K562 (cell line): ENCODE measurements at regions not wholly inside any gene's neighbourhood (a gene's known extent, or its start where the extent isn't known, plus 50 kb on each side); places are given as distances from the start of the nearest gene placed in this dataset.

Experiments used
- ATAC-seq: fragments of 200-7000 bp; cut with Tn5 transposase; 3 replicates; pipeline ENCODE4 v1.9.1; 2020; ENCODE audit warnings: moderate library complexity
- BruUV-seq: library from RNA; stranded (reverse); fragments of 400-500 nt; replicated peaks from 2 replicates; lab custom pipeline; 2021; lab: Mats Ljungman, UMichigan
- CTCF ChIA-PET: fragments of 300-600 bp; formaldehyde crosslinking; extraction: SDS; loops from one replicate; lab custom pipeline; 2021; ENCODE audit warnings: low intra/inter-chr PET ratio; lab: Yijun Ruan, JAX
- POLR2A ChIA-PET: fragments of 300-600, 350-650 bp; sonication (Branson Sonifier 250); formaldehyde crosslinking; extraction: SDS; loops from one replicate; lab custom pipeline; 2021; ENCODE audit warnings: antibody characterized with exemption, inconsistent platforms; lab: Yijun Ruan, JAX
- DNase-seq, 4 experiments: peaks; one replicate each; pipeline versions ENCODE4 v3.0.0 to v3.0.0-alpha.2; 2011 to 2018; ENCODE audit warnings: low spot score in 3 of 4, mixed read lengths in 3 of 4; ENCODE audit errors: extremely low read depth in 1 of 4
- FAIRE-seq: peaks from 2 replicates; lab custom pipeline; 2011; peaks lifted over from hg19 to GRCh38; lab: Jason Lieb, UNC
- H2AFZ ChIP-seq: 2 replicates; pipeline ENCODE4 v1.6.0; 2011; ENCODE audit warnings: low read depth, low read length, control low read depth, inconsistent platforms
- H3K27ac ChIP-seq: fragments of 200-600 bp; 3 replicates; pipeline ENCODE4 v1.8.0; 2011; ENCODE audit warnings: low read depth, mild to moderate bottlenecking, control low read depth, inconsistent platforms, low read length, moderate library complexity, mixed read lengths; ENCODE audit errors: extremely low read depth
- H3K27me3 ChIP-seq, 2 experiments: fragments of 300-600 bp in 1 of 2; 2 replicates in 1 of 2; 3 replicates in 1 of 2; pipeline versions ENCODE4 v1.6.0 to v1.8.0; 2011; ENCODE audit warnings: inconsistent platforms in 2 of 2, low read length in 2 of 2, mild to moderate bottlenecking in 1 of 2, mixed read lengths in 1 of 2, moderate library complexity in 1 of 2; ENCODE audit not compliant: control insufficient read depth in 2 of 2, insufficient read depth in 2 of 2
- H3K36me3 ChIP-seq: fragments of 300-600 bp; 3 replicates; pipeline ENCODE4 v1.8.0; 2011; ENCODE audit warnings: mild to moderate bottlenecking, low read length, inconsistent platforms; ENCODE audit not compliant: control insufficient read depth, insufficient read depth
- H3K4me1 ChIP-seq, 2 experiments: fragments of 200-600 bp in 1 of 2; replicated peaks in 1 of 2; 2 replicates in 1 of 2; 3 replicates in 1 of 2; pipeline versions ENCODE4 v1.5.1 to v1.8.0; 2011; ENCODE audit warnings: inconsistent platforms in 2 of 2, low read length in 2 of 2, mild to moderate bottlenecking in 1 of 2, mixed read lengths in 1 of 2, moderate library complexity in 1 of 2; ENCODE audit not compliant: control insufficient read depth in 2 of 2, insufficient read depth in 2 of 2
- H3K4me2 ChIP-seq: 2 replicates; pipeline ENCODE4 v1.6.1; 2011; ENCODE audit warnings: low read length, control low read depth, inconsistent platforms, mixed read lengths; ENCODE audit not compliant: insufficient read depth
- H3K4me3 ChIP-seq: fragments of 200-600 bp; sonication (generic), shearing (Covaris generic); 2 replicates; pipeline ENCODE4 v1.5.1; 2016; ENCODE audit warnings: control low read depth, inconsistent platforms
- H3K79me2 ChIP-seq: fragments of 200-600 bp; 3 replicates; pipeline ENCODE4 v1.8.0; 2011; ENCODE audit warnings: low read length, inconsistent platforms; ENCODE audit not compliant: control insufficient read depth, insufficient read depth
- H3K9ac ChIP-seq, 2 experiments: 2 replicates each; pipeline versions ENCODE4 v1.6.0 to v1.6.1; 2011; ENCODE audit warnings: low read depth in 2 of 2, low read length in 2 of 2, control low read depth in 1 of 2, inconsistent platforms in 1 of 2, mild to moderate bottlenecking in 1 of 2, mixed read lengths in 1 of 2; ENCODE audit not compliant: insufficient read depth in 1 of 2
- H3K9me1 ChIP-seq: one replicate; pipeline ENCODE4 v1.6.0; 2011; ENCODE audit warnings: inconsistent platforms, mild to moderate bottlenecking, low read length, moderate library complexity; ENCODE audit not compliant: control insufficient read depth, insufficient read depth
- H3K9me3 ChIP-seq: replicated peaks from 2 replicates; pipeline ENCODE4 v1.5.1; 2011; ENCODE audit warnings: low read depth, low read length, inconsistent platforms; ENCODE audit not compliant: control insufficient read depth, insufficient read depth
- H4K20me1 ChIP-seq: replicated peaks from 2 replicates; pipeline ENCODE4 v1.6.1; 2011; ENCODE audit warnings: low read length, inconsistent platforms, mixed read lengths; ENCODE audit not compliant: control insufficient read depth, insufficient read depth
- CAMTA2 ChIP-seq: fragments of 250-450 bp; sonication (Bioruptor Pico); conservative IDR thresholded peaks from 2 replicates; pipeline ENCODE4 v1.5.1; 2022
- COPS2 ChIP-seq: fragments of 450-650 bp; conservative IDR thresholded peaks from 2 replicates; pipeline ENCODE4 v1.6.1; 2016; ENCODE audit warnings: mild to moderate bottlenecking, moderate library complexity
- DACH1 ChIP-seq: fragments of 450-650 bp; IDR thresholded peaks from 2 replicates; pipeline ENCODE4 v1.6.1; 2018; ENCODE audit not compliant: partially characterized antibody
- EHMT2 ChIP-seq: fragments of 450-650 bp; IDR thresholded peaks from 2 replicates; pipeline ENCODE4 v1.6.1; 2018; ENCODE audit warnings: antibody characterized with exemption
- FOXP4 ChIP-seq: sonication (generic); formaldehyde crosslinking; IDR thresholded peaks from 2 replicates; pipeline ENCODE4 v1.8.0; 2022; ENCODE audit warnings: mild to moderate bottlenecking, missing genetic modification reagents, borderline replicate concordance
- GATAD2A ChIP-seq: fragments of 450-650 bp; IDR thresholded peaks from 2 replicates; pipeline ENCODE4 v1.6.1; 2017
- KDM5B ChIP-seq: fragments of 200-600 bp; sonication (generic); IDR thresholded peaks from 2 replicates; pipeline ENCODE4 v1.6.1; 2012; ENCODE audit warnings: low read depth, mild to moderate bottlenecking, moderate library complexity, low read length, control low read depth, inconsistent platforms; ENCODE audit not compliant: insufficient replicate concordance
- LEF1 ChIP-seq: fragments of 450-650 bp; IDR thresholded peaks from 2 replicates; pipeline ENCODE4 v1.6.1; 2016; ENCODE audit warnings: mild to moderate bottlenecking
- MYBL2 ChIP-seq, 2 experiments: fragments of 450-650 bp in 1 of 2; sonication (generic) in 1 of 2; formaldehyde crosslinking in 1 of 2; IDR thresholded peaks; 2 replicates each; pipeline versions ENCODE4 v1.6.1 to v1.8.1; 2017 to 2022; ENCODE audit warnings: borderline replicate concordance in 1 of 2, inconsistent platforms in 1 of 2, low read depth in 1 of 2, mild to moderate bottlenecking in 1 of 2, missing genetic modification reagents in 1 of 2, moderate library complexity in 1 of 2
- MYC ChIP-seq, 2 experiments: fragments of 250-450 bp in 1 of 2; sonication (Bioruptor Pico) in 1 of 2; IDR thresholded peaks; 2 replicates each; pipeline versions ENCODE4 v1.5.1 to v1.6.1; 2012 to 2021; ENCODE audit warnings: low read depth in 2 of 2, borderline replicate concordance in 1 of 2, improper control_type of control experiment in 1 of 2, low read length in 1 of 2, mild to moderate bottlenecking in 1 of 2, moderate library complexity in 1 of 2
- PRPF4 ChIP-seq: fragments of 200-400 bp; formaldehyde crosslinking; IDR thresholded peaks from one replicate; pipeline ENCODE4 v1.6.1; 2017; ENCODE audit warnings: low read length, low read depth, mild to moderate bottlenecking; ENCODE audit not compliant: insufficient read depth, poor library complexity, severe bottlenecking
- SPI1 ChIP-seq: IDR thresholded peaks from 2 replicates; pipeline ENCODE4 v1.6.1; 2011; ENCODE audit warnings: low read depth, low read length, control low read depth, borderline replicate concordance
- ZBED1 ChIP-seq: IDR thresholded peaks from 2 replicates; pipeline ENCODE4 v1.6.1; 2014
- ZEB2 ChIP-seq: fragments of 450-650 bp; IDR thresholded peaks from 2 replicates; pipeline ENCODE4 v1.6.1; 2016
- ZNF282 ChIP-seq: sonication (generic); formaldehyde crosslinking; IDR thresholded peaks from 2 replicates; pipeline ENCODE4 v1.8.1; 2023; ENCODE audit warnings: missing genetic modification reagents
- ZNF584 ChIP-seq: fragments of 200-800 bp; sonication (Bioruptor generic); IDR thresholded peaks from 2 replicates; pipeline ENCODE4 v1.6.1; 2016; ENCODE audit warnings: low read depth, mild to moderate bottlenecking, missing genetic modification characterization, missing compliant biosample characterization
- WGBS: fragments of 100-300 bp; shearing (Covaris generic); methylation state at CpG from one replicate; pipeline ENCODE4 v1.1.6; 2016; ENCODE audit warnings: low coverage, mixed read lengths; ENCODE audit not compliant: insufficient coverage; ENCODE audit errors: missing lambda C conversion rate; 5-methylcytosine and 5-hydroxymethylcytosine counted together
- in situ Hi-C: fragments of 300-500 bp; cut with MboI; formaldehyde crosslinking; loops from 4 replicates; pipeline ENCODE4 v1.15.0; 2018; ENCODE audit warnings: inconsistent platforms, mixed read lengths
- intact Hi-C: fragments of 100-400 bp; cut with micrococcal nuclease; formaldehyde crosslinking; loops from 2 replicates; pipeline ENCODE4 v1.14.2; 2022
- TF ChIP-seq, protein P1 (sequence below): sonication (generic); formaldehyde crosslinking; IDR thresholded peaks from 2 replicates; pipeline ENCODE4 v1.9.0; 2022; ENCODE audit warnings: mild to moderate bottlenecking, missing genetic modification reagents

DNA sequence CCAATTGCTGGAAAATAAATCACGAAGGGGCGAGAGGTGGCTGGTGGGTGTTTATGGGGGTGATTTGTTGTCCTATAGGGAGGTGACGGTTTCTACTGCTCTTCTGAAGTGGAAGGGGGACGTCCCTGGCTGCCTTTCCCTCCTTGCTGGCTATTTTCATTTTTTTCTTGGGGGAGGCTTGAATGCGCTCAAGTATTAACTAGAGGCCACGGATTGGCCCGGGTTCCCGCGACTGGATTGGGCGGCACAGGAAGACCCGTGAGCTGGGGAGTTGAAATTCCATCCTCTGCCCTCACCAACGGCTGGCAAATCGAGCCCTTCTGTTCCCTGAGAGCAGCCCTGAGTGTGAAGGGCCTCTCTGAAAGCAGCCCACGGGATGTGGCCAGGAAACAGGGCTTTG, 176.5 kb upstream of the SPRED2 start (continued):
- TF ChIP-seq FOXP4 (CRISPR knock-in tag) (no peak), ZBED1 (no peak)

- DNase-seq (no peak), ATAC-seq (no peak), FAIRE-seq (no peak)
- ChIA-PET CTCF (interaction anchor here (0.6 kb wide), 1 partner anchor 12 kb away, joined by 3 read pairs; no protein-coding TSS in a partner anchor), POLR2A (no interaction called here)
- intact Hi-C loops (no loop called here), in situ Hi-C loops (no loop called here)
- no peaks in the 10 kb centered on the region; the same call in 1 of the 2 replicates for H4K20me1 ChIP-seq
- no peaks in the 10 kb centered on the region for H3K79me2 ChIP-seq
- H3K9me1 ChIP-seq: no peaks in the 10 kb centered on the region
- BruUV-seq: no TSS peak
- H3K9ac ChIP-seq: no peak overlapping the region
- no peak overlapping the region for H3K4me3 ChIP-seq
- TF ChIP-seq MYBL2 (IDR thresholded peaks at IDR 0.05; ENCODE audit: low read depth): no peak
- TF ChIP-seq MYBL2 (CRISPR knock-in tag; IDR thresholded peaks at IDR 0.05; ENCODE audit: borderline replicate concordance): no peak
- TF ChIP-seq LEF1: no peak
- TF ChIP-seq ZNF584 (CRISPR knock-in tag): no peak
- TF ChIP-seq EHMT2: no peak
- no peak for TF ChIP-seq SPI1
- TF ChIP-seq ZNF282: no peak
- TF ChIP-seq MYC (IDR thresholded peaks at IDR 0.05; ENCODE audit: low read depth, low read length): no peak
- TF ChIP-seq MYC (CRISPR knock-in tag; IDR thresholded peaks at IDR 0.05; ENCODE audit: borderline replicate concordance, low read depth): no peak
- TF ChIP-seq CAMTA2 (CRISPR knock-in tag): no peak
- TF ChIP-seq, protein P1, sequence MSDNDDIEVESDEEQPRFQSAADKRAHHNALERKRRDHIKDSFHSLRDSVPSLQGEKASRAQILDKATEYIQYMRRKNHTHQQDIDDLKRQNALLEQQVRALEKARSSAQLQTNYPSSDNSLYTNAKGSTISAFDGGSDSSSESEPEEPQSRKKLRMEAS (CRISPR knock-in tag): no peak
- no peak for TF ChIP-seq KDM5B
- no peak for TF ChIP-seq DACH1
- TF ChIP-seq COPS2: no peak
- no peak for TF ChIP-seq ZEB2
- TF ChIP-seq PRPF4: no peak
- TF ChIP-seq GATAD2A: no peak
- no peak overlapping the region for H2AFZ ChIP-seq
- H3K4me1 ChIP-seq: no peaks in the 10 kb centered on the region
- no peak overlapping the region for H3K27ac ChIP-seq
- H3K4me2 ChIP-seq: no peak overlapping the region
- no peaks in the 10 kb centered on the region for H3K36me3 ChIP-seq
- H3K9me3 ChIP-seq: no peaks in the 10 kb centered on the region
- H3K27me3 ChIP-seq: peaks cover 33 to 58% of the 10 kb centered on the region in 2 experiments
- 1% methylated on average over 5 of the region's 5 CpGs for WGBS
These were observed 176.1 kb upstream of the SPRED2 start for GRCh38 chr2:65608466-65608865.
